ENCODE measurements at regions not wholly inside any gene's neighbourhood (a gene's known extent, or its start where the extent isn't known, plus 50 kb on each side); places are given as distances from the start of the nearest gene placed in this dataset.
"Not testable (repeated sequence)": the region's sequence is repeated elsewhere in the genome, so short reads cannot be mapped to it uniquely, and the experiment has no call there.

- H2AFZ ChIP-seq (replicated peaks; ENCODE audit: low read length, poor library complexity); H3K23ac ChIP-seq (ENCODE audit: low read depth, low read length); CTCF ChIA-PET; H3K9me3 ChIP-seq (ENCODE audit: control insufficient read depth, insufficient read depth, low read length); dilution Hi-C loops (cut with HindIII; ENCODE audit: low sequenced_read_pairs, unreplicated experiment); H3K4ac ChIP-seq (ENCODE audit: low read depth, low read length); H3K14ac ChIP-seq (replicated peaks; ENCODE audit: low read depth, low read length); H2AK5ac ChIP-seq (ENCODE audit: low read depth, low read length); H2BK120ac ChIP-seq (ENCODE audit: low read depth, low read length); H3K79me1 ChIP-seq (ENCODE audit: low read depth in 1 of 2, low read length in 2 of 2); H3K4me3 ChIP-seq (ENCODE audit: insufficient read depth, low read depth, low read length); H3K36me3 ChIP-seq (ENCODE audit: control insufficient read depth, insufficient read depth, low read length); H3K9me1 ChIP-seq (ENCODE audit: insufficient read depth, low read length); H2AK9ac ChIP-seq (replicated peaks; ENCODE audit: low read depth, low read length, poor library complexity); H2BK15ac ChIP-seq (ENCODE audit: low read depth, low read length); H3K27me3 ChIP-seq (ENCODE audit: control insufficient read depth, insufficient read depth, low read length); H3K4me2 ChIP-seq (ENCODE audit: low read depth, low read length); H3K9ac ChIP-seq (ENCODE audit: low read depth, low read length); H4K5ac ChIP-seq (ENCODE audit: low read depth, low read length); BruUV-seq (replicated peaks); H3K56ac ChIP-seq (ENCODE audit: extremely low read depth, insufficient read depth, low read length); H2BK20ac ChIP-seq (ENCODE audit: low read depth, low read length); H4K91ac ChIP-seq (ENCODE audit: insufficient read depth, low read depth, low read length); H4K20me1 ChIP-seq (ENCODE audit: insufficient read depth, low read length); H3K18ac ChIP-seq (ENCODE audit: low read depth, low read length): not testable (repeated sequence)
- intact Hi-C loops (cut with micrococcal nuclease) (loop anchor here (10.0 kb wide), 1 partner anchor 168 kb away; no protein-coding TSS in a partner anchor), in situ Hi-C loops (cut with MboI; ENCODE audit: low sequenced_read_pairs) (loop anchor here (25.0 kb wide), 1 partner anchor 165 kb away; no protein-coding TSS in a partner anchor)
- DNase-seq, result peak; percentile 71
- H4K8ac ChIP-seq (ENCODE audit: low read depth in 2 of 2, low read length in 2 of 2), result 0 out of 4 replicates have a peak overlapping the region, but pooled peaks of 1 of the 2 experiments have one; percentile 81
- POLR2A ChIA-PET (ENCODE audit: unreplicated experiment), result interaction anchor here (0.5 kb wide), 1 partner anchor 1398 kb away, joined by 3 read pairs; no protein-coding TSS in a partner anchor
- H3K27ac ChIP-seq (ENCODE audit: insufficient read depth, low read length), result peak overlapping the region; percentile 80; the same call in 1 of the 2 replicates
- peaks cover 11% of the 10 kb centered on the region for H3K4me1 ChIP-seq (ENCODE audit: control insufficient read depth, insufficient read depth, low read length)
- WGBS, 2 experiments (ENCODE audit: extremely low coverage in 2 of 2, insufficient read length in 1 of 2), result no CpG with 5 or more reads among the region's 2 CpGs
- peak overlapping the region; percentile 13 for H2BK5ac ChIP-seq (ENCODE audit: low read depth, low read length, poor library complexity, severe bottlenecking)
- ATAC-seq (ENCODE audit: low read depth), result 0 out of 2 replicates have a peak, but pooled peaks have one; percentile 6
Observed at GRCh38 chr2:111497270-111497669, 376.6 kb downstream of the BCL2L11 start.

DNA sequence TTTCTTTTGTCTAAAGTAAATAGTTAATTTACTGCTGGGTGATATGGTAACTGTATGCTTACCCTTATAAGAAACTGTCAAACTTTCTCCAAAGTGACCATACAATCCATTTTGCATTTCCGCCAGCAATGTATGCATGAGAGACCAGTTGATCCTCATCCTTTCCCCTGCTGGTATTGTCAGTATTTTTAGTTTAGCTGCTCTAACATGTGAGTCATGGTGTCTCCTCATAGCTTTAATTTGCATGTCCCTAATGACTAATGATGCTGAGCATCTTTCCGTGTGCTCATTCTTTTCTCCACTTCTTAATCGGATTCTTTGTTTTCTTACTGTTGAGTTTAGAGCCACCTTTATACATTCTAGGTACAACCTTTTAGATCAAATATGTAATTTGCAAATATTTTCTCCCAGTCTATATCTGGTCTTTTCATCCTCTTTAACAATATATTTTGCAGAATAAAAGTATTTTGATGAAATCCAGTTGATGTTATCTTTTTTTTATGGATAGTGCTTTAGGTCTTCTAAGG lies 379.9 kb downstream of the BCL2L11 start:
- H3K4me3 ChIP-seq (ENCODE audit: insufficient read depth, low read depth, low read length); H3K18ac ChIP-seq (ENCODE audit: low read depth, low read length); H3K4me2 ChIP-seq (ENCODE audit: low read depth, low read length); H2BK20ac ChIP-seq (ENCODE audit: low read depth, low read length); intact Hi-C loops (cut with micrococcal nuclease); in situ Hi-C loops (cut with MboI; ENCODE audit: low sequenced_read_pairs); H3K27me3 ChIP-seq (ENCODE audit: control insufficient read depth, insufficient read depth, low read length); H2AK9ac ChIP-seq (replicated peaks; ENCODE audit: low read depth, low read length, poor library complexity); H4K91ac ChIP-seq (ENCODE audit: insufficient read depth, low read depth, low read length); H2AK5ac ChIP-seq (ENCODE audit: low read depth, low read length); H3K56ac ChIP-seq (ENCODE audit: extremely low read depth, insufficient read depth, low read length); H4K5ac ChIP-seq (ENCODE audit: low read depth, low read length); H2BK120ac ChIP-seq (ENCODE audit: low read depth, low read length); CTCF ChIA-PET; H3K9me3 ChIP-seq (ENCODE audit: control insufficient read depth, insufficient read depth, low read length); POLR2A ChIA-PET (ENCODE audit: unreplicated experiment); H3K4ac ChIP-seq (ENCODE audit: low read depth, low read length); H3K36me3 ChIP-seq (ENCODE audit: control insufficient read depth, insufficient read depth, low read length); H2BK15ac ChIP-seq (ENCODE audit: low read depth, low read length); H3K9ac ChIP-seq (ENCODE audit: low read depth, low read length); dilution Hi-C loops (cut with HindIII; ENCODE audit: low sequenced_read_pairs, unreplicated experiment); H2AFZ ChIP-seq (replicated peaks; ENCODE audit: low read length, poor library complexity); H3K14ac ChIP-seq (replicated peaks; ENCODE audit: low read depth, low read length); H3K23ac ChIP-seq (ENCODE audit: low read depth, low read length); H4K8ac ChIP-seq (ENCODE audit: low read depth in 2 of 2, low read length in 2 of 2); H4K20me1 ChIP-seq (ENCODE audit: insufficient read depth, low read length); H3K27ac ChIP-seq (ENCODE audit: insufficient read depth, low read length); H3K9me1 ChIP-seq (ENCODE audit: insufficient read depth, low read length): not testable (repeated sequence)
- WGBS, 2 experiments (ENCODE audit: extremely low coverage in 2 of 2, insufficient read length in 1 of 2), result no CpG with 5 or more reads among the region's 3 CpGs
- Histone ChIP-seq H3K79me1 (ENCODE audit: low read depth in 1 of 2, low read length in 2 of 2) (peaks cover 3 to 12% of the 10 kb centered on the region in 2 experiments; a peak in 2 of 4 replicates), H2BK5ac (ENCODE audit: low read depth, low read length, poor library complexity, severe bottlenecking) (peak overlapping the region; percentile 74), H3K4me1 (ENCODE audit: control insufficient read depth, insufficient read depth, low read length) (peaks cover 10% of the 10 kb centered on the region)
- DNase-seq (peak; percentile 18), ATAC-seq (ENCODE audit: low read depth) (peak; percentile 36)
- BruUV-seq (replicated peaks), result TSS peak; percentile 5
